Aorta (tissue), 5 donors: ENCODE measurements at regions not wholly inside any gene's neighbourhood (a gene's known extent, or its start where the extent isn't known, plus 50 kb on each side); places are given as distances from the start of the nearest gene placed in this dataset.

Experiments
- ATAC-seq: fragments of 200-7000 bp; cut with Tn5 transposase; one replicate; pipeline ENCODE4 v1.9.1; 2022; ENCODE audit warnings: moderate library complexity; ENCODE audit not compliant: low FRiP score
- DNase-seq, 2 donors: peaks; one replicate each; pipeline ENCODE4 v3.0.0-alpha.2; 2020
- H3K27ac ChIP-seq, 2 donors: one replicate each; pipeline ENCODE4 v1.5.1; 2013; ENCODE audit warnings: low read length in 2 of 2, mild to moderate bottlenecking in 2 of 2, moderate library complexity in 2 of 2, control low read depth in 1 of 2, inconsistent platforms in 1 of 2, low read depth in 1 of 2
- H3K27me3 ChIP-seq, 2 donors: one replicate each; pipeline ENCODE4 v1.6.1; 2013; ENCODE audit warnings: control low read depth in 1 of 2, low read length in 1 of 2, mild to moderate bottlenecking in 1 of 2, moderate library complexity in 1 of 2; ENCODE audit not compliant: insufficient read depth in 2 of 2, control insufficient read depth in 1 of 2
- H3K36me3 ChIP-seq, 2 donors: one replicate each; pipeline ENCODE4 v1.6.1; 2013; ENCODE audit warnings: control low read depth in 1 of 2, low read length in 1 of 2, mild to moderate bottlenecking in 1 of 2; ENCODE audit not compliant: insufficient read depth in 2 of 2, control insufficient read depth in 1 of 2
- H3K4me1 ChIP-seq, 2 donors: one replicate each; pipeline ENCODE4 v1.6.1; 2013; ENCODE audit warnings: low read length in 2 of 2, control low read depth in 1 of 2, mild to moderate bottlenecking in 1 of 2, moderate library complexity in 1 of 2; ENCODE audit not compliant: insufficient read depth in 2 of 2, control insufficient read depth in 1 of 2
- H3K4me3 ChIP-seq, 2 donors: one replicate each; pipeline ENCODE4 v1.5.1; 2013; ENCODE audit warnings: low read length in 2 of 2, control low read depth in 1 of 2, mild to moderate bottlenecking in 1 of 2
- H3K9me3 ChIP-seq: one replicate; pipeline ENCODE4 v1.6.1; 2013; ENCODE audit warnings: mild to moderate bottlenecking, low read length; ENCODE audit not compliant: control insufficient read depth
- WGBS, 2 donors: extraction: QIAGEN DNeasy Blood & Tissue Kit; methylation state at CpG; one replicate each; pipeline ENCODE4 v1.1.7; 2013; 5-methylcytosine and 5-hydroxymethylcytosine counted together
- intact Hi-C, 2 donors: fragments of 100-400 bp; cut with DNase I; formaldehyde crosslinking; loops; one replicate each; pipeline versions ENCODE4 v1.14.2 to v1.15.0; 2022
- donor health status: healthy with polysubstance abuse.
- donor health status: Bipolar disorder and iron deficiency.
- donor health status: DM: no; HTN: no; CAD: no.
- donor health status: DM: no; HTN: no; CAD: no.
- donor health status: DM: yes; HTN: yes; CAD: no.

DNA sequence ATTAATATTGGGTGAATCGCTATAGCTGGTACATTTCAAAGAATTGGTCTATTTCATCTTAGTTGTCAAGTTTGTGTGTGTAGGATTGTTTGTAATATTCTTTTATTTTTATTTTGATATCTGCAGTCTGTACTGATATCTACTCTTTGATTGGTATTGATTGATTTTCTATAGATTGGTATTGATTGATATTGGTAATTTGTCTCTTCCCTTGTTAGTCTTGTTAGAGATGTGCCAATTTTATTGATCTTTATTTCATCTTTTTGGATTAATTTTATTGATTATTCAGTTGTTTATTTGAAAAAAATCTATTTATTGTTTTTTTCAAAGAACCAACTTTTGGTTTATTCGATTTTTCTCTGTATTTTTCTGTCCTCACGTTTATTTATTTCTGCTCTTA is 61.4 kb downstream of the TM2D3 start:
- no peak overlapping the region for H3K4me3 ChIP-seq
- intact Hi-C loops: no loop called here
- no peak overlapping the region for H3K27ac ChIP-seq
- H3K27me3 ChIP-seq: no peaks in the 10 kb centered on the region
- WGBS, 2 donors: 71 to 78% methylated on average over 3 of the region's 3 CpGs
- ATAC-seq (no peak), DNase-seq (no peak)
- H3K9me3 ChIP-seq: no peaks in the 10 kb centered on the region
- H3K36me3 ChIP-seq: no peaks in the 10 kb centered on the region
- no peaks in the 10 kb centered on the region for H3K4me1 ChIP-seq

DNA sequence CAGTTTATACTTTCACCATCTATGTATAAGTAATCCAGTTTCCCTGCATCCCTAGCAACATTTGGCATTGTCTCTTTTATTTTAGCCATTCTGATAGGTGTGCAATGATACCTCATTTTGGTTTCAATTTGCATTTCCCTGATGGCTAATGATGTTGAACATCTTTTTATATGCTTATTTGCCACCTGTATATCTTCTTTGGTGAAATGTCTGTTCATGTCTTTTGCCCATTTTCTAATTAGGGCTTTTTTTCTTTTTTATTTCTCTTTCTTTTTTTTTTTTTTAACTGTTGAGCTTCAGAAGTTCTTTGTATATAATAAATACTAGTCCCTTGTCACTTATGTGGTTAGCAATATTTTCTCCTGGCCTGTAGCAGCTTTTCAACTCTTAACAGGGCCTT is 68.9 kb downstream of the TM2D3 start:
- Histone ChIP-seq H3K27me3 (no peaks in the 10 kb centered on the region), H3K9me3 (no peaks in the 10 kb centered on the region), H3K4me1 (no peaks in the 10 kb centered on the region), H3K27ac (no peak overlapping the region), H3K4me3 (no peak overlapping the region), H3K36me3 (no peaks in the 10 kb centered on the region)
- no peak for ATAC-seq
- intact Hi-C loops: no loop called here
- DNase-seq: no peak

- no peak for ATAC-seq
- Histone ChIP-seq H3K9me3 (no peaks in the 10 kb centered on the region), H3K4me3 (no peak overlapping the region), H3K27ac (no peak overlapping the region), H3K4me1 (no peaks in the 10 kb centered on the region), H3K27me3 (no peaks in the 10 kb centered on the region), H3K36me3 (no peaks in the 10 kb centered on the region)
- WGBS, 2 donors: 73 to 75% methylated on average over 11 of the region's 11 CpGs
- intact Hi-C loops: no loop called here
- no peak for DNase-seq
Observed at GRCh38 chr15:101580431-101580830, 71.8 kb downstream of the TM2D3 start.

DNA sequence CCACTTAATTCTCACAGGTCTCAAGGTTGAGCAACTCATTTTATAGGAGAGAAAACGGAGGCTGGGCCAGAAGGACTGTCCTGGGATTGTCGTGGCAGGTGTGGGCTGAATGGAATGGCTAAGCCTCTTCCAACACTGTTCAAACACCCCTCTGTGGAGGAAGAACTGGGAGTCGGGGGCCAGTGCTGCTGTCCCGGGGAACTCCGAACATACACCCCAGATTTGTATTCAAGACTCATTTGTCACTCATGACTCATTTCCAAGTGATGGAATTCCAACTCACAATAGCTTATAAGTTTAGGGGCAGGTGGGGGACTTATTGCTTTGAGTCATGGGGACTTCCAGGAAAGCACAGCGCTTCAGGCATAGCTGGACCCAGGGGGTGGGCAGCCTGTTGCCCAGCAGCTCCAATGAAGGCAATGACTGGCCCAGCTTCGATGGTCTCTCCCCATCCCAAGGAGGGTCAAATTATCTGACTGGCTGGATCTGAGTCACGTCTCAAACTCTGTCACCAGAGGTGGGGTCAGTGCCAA is 72.5 kb downstream of the TM2D3 start:
- Histone ChIP-seq H3K4me3 (no peak overlapping the region), H3K36me3 (no peaks in the 10 kb centered on the region), H3K4me1 (no peaks in the 10 kb centered on the region), H3K27me3 (no peaks in the 10 kb centered on the region), H3K9me3 (no peaks in the 10 kb centered on the region), H3K27ac (no peak overlapping the region)
- no peak for ATAC-seq
- intact Hi-C loops: no loop called here
- DNase-seq: no peak
- 63 to 64% methylated on average over 8 of the region's 8 CpGs for WGBS, 2 donors

GRCh38 chr15:101578443-101578894 is 73.7 kb downstream of the TM2D3 start:
- Histone ChIP-seq H3K27ac (no peak overlapping the region), H3K4me3 (no peak overlapping the region), H3K4me1 (no peaks in the 10 kb centered on the region), H3K27me3 (no peaks in the 10 kb centered on the region), H3K9me3 (no peaks in the 10 kb centered on the region), H3K36me3 (no peaks in the 10 kb centered on the region)
- ATAC-seq (no peak), DNase-seq (no peak)
- intact Hi-C loops: no loop called here
- 51 to 55% methylated on average over 10 of the region's 10 CpGs for WGBS, 2 donors

DNA sequence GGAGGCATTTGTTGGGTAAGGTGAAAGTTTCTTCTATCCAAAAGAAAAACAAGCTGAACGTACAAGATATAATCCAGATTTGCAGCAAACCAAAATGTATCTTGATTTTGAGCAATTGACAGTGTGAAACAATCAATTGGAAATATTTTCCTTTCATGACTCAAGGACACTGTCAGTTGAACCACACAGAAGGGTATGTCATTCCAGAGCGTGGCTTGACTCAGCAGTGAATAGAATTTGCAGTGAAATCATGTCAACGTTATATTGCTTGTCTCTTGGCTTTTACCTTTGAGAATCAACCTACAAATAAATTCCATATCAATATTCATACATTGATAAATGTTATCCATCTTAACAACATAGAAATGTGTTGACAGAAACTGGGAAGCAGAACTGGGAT is 78.2 kb downstream of the TM2D3 start:
- ATAC-seq (no peak), DNase-seq (no peak)
- Histone ChIP-seq H3K4me3 (no peak overlapping the region), H3K4me1 (no peaks in the 10 kb centered on the region), H3K9me3 (peaks cover 1% of the 10 kb centered on the region), H3K27ac (no peak overlapping the region), H3K27me3 (no peaks in the 10 kb centered on the region), H3K36me3 (no peaks in the 10 kb centered on the region)
- intact Hi-C loops: no loop called here
- 64 to 69% methylated on average over 3 of the region's 3 CpGs for WGBS, 2 donors

DNA sequence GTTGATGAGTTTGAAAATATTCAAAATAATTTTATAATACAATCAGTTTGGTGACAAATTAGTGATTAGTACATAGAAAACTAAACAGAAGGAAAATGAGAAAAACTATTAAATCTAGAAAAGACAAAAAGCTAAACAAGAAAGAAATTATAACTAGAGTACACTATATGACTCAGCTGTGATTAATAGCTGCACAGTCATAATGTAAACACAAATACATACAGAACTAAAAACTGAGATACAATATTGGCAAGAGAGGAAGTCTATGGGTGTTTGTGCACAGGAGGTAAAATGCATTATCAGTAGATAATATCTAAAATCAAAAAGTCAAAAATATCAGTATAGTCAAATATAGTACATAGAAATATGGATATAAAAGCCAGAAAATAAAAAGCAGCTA is 80.7 kb upstream of the PCSK6 start:
- DNase-seq (no peak), ATAC-seq (no peak)
- intact Hi-C loops: no loop called here
- Histone ChIP-seq H3K4me1 (no peaks in the 10 kb centered on the region), H3K4me3 (no peak overlapping the region), H3K27me3 (no peaks in the 10 kb centered on the region), H3K9me3 (peaks cover 1% of the 10 kb centered on the region), H3K36me3 (no peaks in the 10 kb centered on the region), H3K27ac (no peak overlapping the region)

DNA sequence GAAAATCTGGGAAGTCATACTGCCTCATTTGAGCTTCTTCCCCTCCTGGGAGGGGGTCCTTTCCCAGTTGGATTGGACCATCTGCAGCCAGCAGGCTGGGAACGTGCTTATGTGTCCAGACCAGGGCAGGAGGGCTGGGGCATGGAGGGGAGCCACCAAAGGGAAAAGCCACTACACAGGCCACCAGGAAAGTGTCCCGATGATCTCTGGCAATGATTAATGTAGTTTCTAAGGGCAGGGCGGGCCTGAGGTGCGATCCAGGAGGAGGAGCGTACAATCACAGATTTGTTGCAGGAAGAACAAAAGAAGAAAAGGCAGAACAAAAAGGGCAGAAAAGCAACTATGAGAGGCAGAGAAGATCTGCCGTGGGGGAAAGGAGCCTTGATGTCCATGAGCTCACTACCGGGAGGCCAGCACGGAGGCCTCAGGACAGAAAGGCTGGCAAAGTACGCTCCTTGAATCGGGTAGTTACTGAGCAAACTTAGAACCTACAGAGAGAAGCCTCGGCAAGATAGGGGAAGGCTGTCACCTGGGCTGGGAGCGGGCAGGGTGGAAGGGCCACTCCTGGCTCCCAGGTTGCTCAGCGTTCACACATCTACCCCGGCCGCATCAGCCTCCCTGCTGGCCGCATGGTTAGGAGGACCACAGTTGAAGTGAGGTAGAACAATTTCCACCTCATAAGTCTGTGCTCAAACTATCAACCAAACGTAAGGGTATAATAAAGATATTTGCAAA is 79.5 kb upstream of the PCSK6 start:
- Histone ChIP-seq H3K9me3 (peaks cover 1% of the 10 kb centered on the region), H3K27me3 (no peaks in the 10 kb centered on the region), H3K27ac (no peak overlapping the region), H3K4me3 (no peak overlapping the region), H3K36me3 (no peaks in the 10 kb centered on the region), H3K4me1 (no peaks in the 10 kb centered on the region)
- DNase-seq (no peak), ATAC-seq (no peak)
- WGBS, 2 donors: 83 to 88% methylated on average over 17 of the region's 17 CpGs
- intact Hi-C loops: no loop called here

GRCh38 chr15:101568309-101568708 is 78.8 kb upstream of the PCSK6 start:
- WGBS, 2 donors: 47 to 53% methylated on average over 8 of the region's 8 CpGs
- intact Hi-C loops: no loop called here
- Histone ChIP-seq H3K9me3 (peaks cover 1% of the 10 kb centered on the region), H3K27me3 (no peaks in the 10 kb centered on the region), H3K36me3 (no peaks in the 10 kb centered on the region), H3K27ac (no peak overlapping the region), H3K4me1 (no peaks in the 10 kb centered on the region), H3K4me3 (no peak overlapping the region)
- ATAC-seq: no peak
- DNase-seq: no peak
